Tibial artery (tissue), 4 donors: ENCODE measurements at regions not wholly inside any gene's neighbourhood (a gene's known extent, or its start where the extent isn't known, plus 50 kb on each side); places are given as distances from the start of the nearest gene placed in this dataset.

Source experiments
- DNase-seq, 2 donors: peaks; one replicate each; pipeline ENCODE4 v3.0.0-alpha.2; 2019
- H3K27ac ChIP-seq, 2 donors: fragments of 200-600 bp; sonication (generic) in 1 of 2; 1 replicate in 1 of 2; 2 replicates in 1 of 2; pipeline ENCODE4 v1.5.1; 2018 to 2019; ENCODE audit warnings: mild to moderate bottlenecking in 1 of 2
- H3K27me3 ChIP-seq, 2 donors: fragments of 200-600 bp; sonication (generic) in 1 of 2; one replicate each; pipeline versions ENCODE4 v1.5.1 to v1.6.0; 2016 to 2019
- H3K36me3 ChIP-seq, 3 donors: fragments of 200-600 bp; sonication (generic) in 2 of 3; one replicate each; pipeline ENCODE4 v1.5.1; 2016 to 2019; ENCODE audit warnings: mild to moderate bottlenecking in 2 of 3
- H3K4me1 ChIP-seq, 4 donors: fragments of 200-600 bp; sonication (generic) in 2 of 4; 1 replicate in 3 of 4; 2 replicates in 1 of 4; pipeline ENCODE4 v1.5.1; 2016 to 2019
- H3K4me3 ChIP-seq, 2 donors: fragments of 200-600 bp; sonication (generic) in 1 of 2; 1 replicate in 1 of 2; 2 replicates in 1 of 2; pipeline ENCODE4 v1.5.1; 2018 to 2019; ENCODE audit warnings: mild to moderate bottlenecking in 2 of 2
- H3K9me3 ChIP-seq, 3 donors: fragments of 200-600 bp; sonication (generic) in 1 of 3; one replicate each; pipeline ENCODE4 v1.5.1; 2016 to 2019
- intact Hi-C: fragments of 100-400 bp; cut with DNase I; formaldehyde crosslinking; loops from one replicate; pipeline ENCODE4 v1.15.0; 2023; ENCODE audit warnings: low total_unique reads
- TF ChIP-seq, protein P1 (sequence below), 2 experiments: fragments of 200-600 bp in 1 of 2; fragments of 450-650 bp in 1 of 2; IDR thresholded peaks; one replicate each; pipeline ENCODE4 v1.5.1; 2017 to 2019; ENCODE audit warnings: antibody characterized with exemption in 2 of 2, mild to moderate bottlenecking in 1 of 2, moderate library complexity in 1 of 2

DNA sequence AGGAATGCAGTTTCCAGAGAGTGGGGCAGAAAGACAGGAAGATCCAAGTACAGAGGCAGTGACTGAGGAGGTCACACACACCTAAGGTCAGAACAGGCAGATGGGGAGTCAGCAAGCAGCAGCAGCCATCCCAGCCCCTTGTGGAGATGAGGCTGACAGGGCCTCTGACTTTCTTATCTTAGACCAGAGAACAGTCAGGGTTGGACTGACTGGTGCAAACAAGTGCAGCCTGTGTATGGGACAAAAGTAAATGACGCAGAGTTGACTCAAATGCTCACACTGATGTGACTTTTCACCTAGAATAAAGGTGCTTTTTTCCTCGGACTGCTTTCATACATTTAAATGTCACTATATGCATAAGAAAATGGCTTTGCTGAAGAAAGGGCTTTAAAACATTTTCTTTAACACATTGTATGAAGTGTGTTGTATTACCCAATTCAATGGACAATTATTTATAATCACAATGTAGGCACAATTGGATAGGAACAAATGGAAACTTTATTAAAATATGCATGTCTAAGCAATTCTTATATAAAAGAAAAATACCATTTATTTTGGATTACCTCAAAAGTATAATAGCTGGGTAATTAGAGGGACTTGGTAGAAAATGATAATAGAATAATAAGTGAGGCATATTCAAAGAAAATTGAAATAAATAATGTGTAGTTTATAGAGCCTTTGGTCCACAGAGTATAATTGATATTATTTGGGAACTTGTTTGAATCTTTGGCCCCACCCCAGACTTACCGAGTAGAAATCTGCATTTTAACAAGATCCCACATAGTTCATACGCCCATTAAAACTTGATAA, 1321.5 kb upstream of the CELF4 start:
- no peak for DNase-seq
- Histone ChIP-seq H3K27ac (no peak overlapping the region), H3K36me3 (no peaks in the 10 kb centered on the region), H3K4me3 (no peak overlapping the region), H3K4me1 (no peaks in the 10 kb centered on the region), H3K27me3 (no peaks in the 10 kb centered on the region), H3K9me3 (no peaks in the 10 kb centered on the region)
- TF ChIP-seq, protein P1, sequence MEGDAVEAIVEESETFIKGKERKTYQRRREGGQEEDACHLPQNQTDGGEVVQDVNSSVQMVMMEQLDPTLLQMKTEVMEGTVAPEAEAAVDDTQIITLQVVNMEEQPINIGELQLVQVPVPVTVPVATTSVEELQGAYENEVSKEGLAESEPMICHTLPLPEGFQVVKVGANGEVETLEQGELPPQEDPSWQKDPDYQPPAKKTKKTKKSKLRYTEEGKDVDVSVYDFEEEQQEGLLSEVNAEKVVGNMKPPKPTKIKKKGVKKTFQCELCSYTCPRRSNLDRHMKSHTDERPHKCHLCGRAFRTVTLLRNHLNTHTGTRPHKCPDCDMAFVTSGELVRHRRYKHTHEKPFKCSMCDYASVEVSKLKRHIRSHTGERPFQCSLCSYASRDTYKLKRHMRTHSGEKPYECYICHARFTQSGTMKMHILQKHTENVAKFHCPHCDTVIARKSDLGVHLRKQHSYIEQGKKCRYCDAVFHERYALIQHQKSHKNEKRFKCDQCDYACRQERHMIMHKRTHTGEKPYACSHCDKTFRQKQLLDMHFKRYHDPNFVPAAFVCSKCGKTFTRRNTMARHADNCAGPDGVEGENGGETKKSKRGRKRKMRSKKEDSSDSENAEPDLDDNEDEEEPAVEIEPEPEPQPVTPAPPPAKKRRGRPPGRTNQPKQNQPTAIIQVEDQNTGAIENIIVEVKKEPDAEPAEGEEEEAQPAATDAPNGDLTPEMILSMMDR (IDR thresholded peaks at IDR 0.05) = no peak
- intact Hi-C loops = no loop called here

DNA sequence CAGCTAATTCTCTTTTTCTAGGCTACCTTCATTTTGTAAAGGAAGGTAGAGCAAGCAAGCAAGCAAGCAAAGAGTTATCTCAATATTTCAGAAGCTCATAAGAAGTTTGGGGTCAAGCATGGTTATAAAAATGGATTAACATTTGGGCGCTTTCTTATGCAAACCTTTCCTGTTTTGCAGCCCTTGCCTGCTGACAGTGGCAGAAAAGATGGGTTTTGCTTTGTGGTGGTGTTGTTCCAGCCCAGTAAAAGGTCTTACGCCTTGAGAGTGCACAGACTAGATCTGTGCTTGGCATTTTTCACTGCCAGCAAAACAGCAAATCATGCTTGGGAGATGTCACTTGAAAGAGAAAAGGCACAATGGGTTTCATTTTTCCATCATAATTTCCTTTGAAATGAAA, 1320.6 kb upstream of the CELF4 start:
- DNase-seq = no peak
- Histone ChIP-seq H3K4me1 (no peaks in the 10 kb centered on the region), H3K9me3 (no peaks in the 10 kb centered on the region), H3K27me3 (no peaks in the 10 kb centered on the region), H3K27ac (no peak overlapping the region), H3K36me3 (no peaks in the 10 kb centered on the region), H3K4me3 (no peak overlapping the region)
- intact Hi-C loops = no loop called here
- TF ChIP-seq, protein P1 (IDR thresholded peaks at IDR 0.05) = no peak

DNA sequence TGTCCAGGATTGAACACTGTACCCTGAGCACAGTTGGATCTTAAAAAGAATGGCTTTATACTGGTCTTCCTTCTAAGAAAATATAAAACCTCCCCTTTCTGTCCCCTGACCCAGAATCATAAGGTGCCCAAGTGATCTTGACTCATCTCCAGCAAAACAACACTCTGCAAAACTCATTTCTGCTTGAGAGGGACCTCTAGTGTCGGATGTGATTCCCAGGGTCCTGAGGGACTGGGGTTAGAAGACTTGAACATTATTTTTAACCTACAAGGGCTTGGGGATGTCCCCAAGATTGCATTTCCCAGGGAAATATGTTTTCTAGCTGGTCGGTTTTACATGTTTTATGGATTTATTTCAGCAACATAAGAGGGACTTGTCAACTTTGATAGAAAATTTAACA, 1318.5 kb upstream of the CELF4 start:
- intact Hi-C loops = no loop called here

DNA sequence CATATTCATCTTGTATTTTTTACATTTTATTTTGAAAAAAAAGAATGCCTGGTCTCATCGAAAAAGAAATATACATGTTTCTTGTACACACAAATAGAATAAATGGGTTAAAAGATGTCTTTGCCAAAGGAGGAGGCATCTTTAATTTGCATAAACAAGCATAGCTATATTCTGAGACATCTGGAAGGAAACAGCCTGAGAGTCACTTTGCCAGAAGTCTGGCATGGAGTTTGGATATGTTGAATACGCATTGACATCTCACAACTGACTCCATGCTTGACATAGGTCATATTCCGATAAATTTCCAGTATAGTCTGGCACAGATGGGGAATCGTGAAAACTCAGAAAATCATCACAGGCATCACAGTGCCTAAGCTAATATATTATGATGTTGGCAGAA, 1317.5 kb upstream of the CELF4 start:
- TF ChIP-seq, protein P1 (IDR thresholded peaks at IDR 0.05) = no peak
- H3K9me3 ChIP-seq = no peaks in the 10 kb centered on the region
- no peak overlapping the region for H3K27ac ChIP-seq
- intact Hi-C loops = no loop called here
- H3K4me3 ChIP-seq = no peak overlapping the region
- no peaks in the 10 kb centered on the region for H3K27me3 ChIP-seq
- H3K36me3 ChIP-seq = no peaks in the 10 kb centered on the region
- no peaks in the 10 kb centered on the region for H3K4me1 ChIP-seq
- DNase-seq = no peak

More for the DNA sequence above, 1318.5 kb upstream of the CELF4 start:
- Histone ChIP-seq H3K4me1 (no peaks in the 10 kb centered on the region), H3K9me3 (no peaks in the 10 kb centered on the region), H3K27ac (no peak overlapping the region), H3K27me3 (no peaks in the 10 kb centered on the region), H3K4me3 (no peak overlapping the region), H3K36me3 (no peaks in the 10 kb centered on the region)
- TF ChIP-seq, protein P1 (IDR thresholded peaks at IDR 0.05) = no peak
- no peak for DNase-seq

DNA sequence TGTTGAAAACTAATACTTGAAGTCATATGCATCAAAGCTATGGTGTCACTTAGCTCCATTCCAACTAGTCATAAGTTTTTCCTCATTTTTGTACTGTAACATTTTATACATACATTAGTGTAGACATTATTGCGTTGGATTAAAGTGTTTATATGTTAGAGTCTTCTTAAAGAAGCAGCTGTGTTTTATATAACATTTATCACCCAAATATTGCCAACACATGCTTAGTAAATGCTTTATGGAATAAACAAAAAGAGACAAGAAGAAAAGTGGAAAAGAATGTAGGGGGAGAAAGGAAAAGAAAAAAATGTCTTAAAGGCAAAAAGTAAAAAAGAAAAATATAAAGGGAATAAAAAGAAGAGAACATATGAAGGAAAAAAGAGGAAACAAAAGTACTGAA, 1314.3 kb upstream of the CELF4 start:
- intact Hi-C loops = no loop called here
- no peak for DNase-seq
- TF ChIP-seq, protein P1 (IDR thresholded peaks at IDR 0.05) = no peak
- no peak overlapping the region for H3K4me3 ChIP-seq
- H3K4me1 ChIP-seq = no peaks in the 10 kb centered on the region
- no peak overlapping the region for H3K27ac ChIP-seq
- H3K36me3 ChIP-seq = no peaks in the 10 kb centered on the region
- no peaks in the 10 kb centered on the region for H3K9me3 ChIP-seq
- H3K27me3 ChIP-seq = no peaks in the 10 kb centered on the region
